ENCODE measurements at regions not wholly inside any gene's neighbourhood (a gene's known extent, or its start where the extent isn't known, plus 50 kb on each side); places are given as distances from the start of the nearest gene placed in this dataset.

DNA sequence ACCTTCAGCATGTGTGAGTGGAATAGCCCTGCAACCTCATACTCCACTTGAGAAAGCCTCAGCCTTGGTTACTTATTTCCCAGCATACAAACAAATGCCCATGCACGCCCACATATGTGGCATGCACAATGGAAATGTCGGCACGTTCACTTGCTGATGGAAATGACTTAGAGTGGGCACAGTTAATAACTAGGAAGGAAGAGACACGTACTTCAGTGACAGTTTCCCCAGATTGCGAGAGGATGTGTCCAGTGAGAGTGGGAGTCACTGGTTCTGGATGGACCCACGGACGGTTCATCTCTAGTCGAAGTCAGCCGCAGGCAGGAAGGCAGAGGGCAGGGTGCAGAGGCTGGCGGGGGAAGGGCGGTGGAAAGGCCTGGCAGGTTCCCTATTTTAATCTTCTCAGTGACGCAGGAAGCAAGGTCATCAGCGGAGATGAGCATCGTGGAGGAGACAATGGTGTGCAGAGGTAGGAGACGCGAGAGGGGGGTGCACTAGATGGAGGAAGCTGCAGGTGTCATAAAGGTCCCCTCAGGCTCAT lies 350.7 kb upstream of the MYT1L start:
- TF ChIP-seq, protein P1, sequence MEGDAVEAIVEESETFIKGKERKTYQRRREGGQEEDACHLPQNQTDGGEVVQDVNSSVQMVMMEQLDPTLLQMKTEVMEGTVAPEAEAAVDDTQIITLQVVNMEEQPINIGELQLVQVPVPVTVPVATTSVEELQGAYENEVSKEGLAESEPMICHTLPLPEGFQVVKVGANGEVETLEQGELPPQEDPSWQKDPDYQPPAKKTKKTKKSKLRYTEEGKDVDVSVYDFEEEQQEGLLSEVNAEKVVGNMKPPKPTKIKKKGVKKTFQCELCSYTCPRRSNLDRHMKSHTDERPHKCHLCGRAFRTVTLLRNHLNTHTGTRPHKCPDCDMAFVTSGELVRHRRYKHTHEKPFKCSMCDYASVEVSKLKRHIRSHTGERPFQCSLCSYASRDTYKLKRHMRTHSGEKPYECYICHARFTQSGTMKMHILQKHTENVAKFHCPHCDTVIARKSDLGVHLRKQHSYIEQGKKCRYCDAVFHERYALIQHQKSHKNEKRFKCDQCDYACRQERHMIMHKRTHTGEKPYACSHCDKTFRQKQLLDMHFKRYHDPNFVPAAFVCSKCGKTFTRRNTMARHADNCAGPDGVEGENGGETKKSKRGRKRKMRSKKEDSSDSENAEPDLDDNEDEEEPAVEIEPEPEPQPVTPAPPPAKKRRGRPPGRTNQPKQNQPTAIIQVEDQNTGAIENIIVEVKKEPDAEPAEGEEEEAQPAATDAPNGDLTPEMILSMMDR (IDR thresholded peaks at IDR 0.05 in 4 of 5, conservative IDR thresholded peaks at IDR 0.05 in 1 of 5) = no peak
- TF ChIP-seq POLR2A (IDR thresholded peaks at IDR 0.05) = no peak

Measured in gastrocnemius medialis (tissue), 4 donors.